GM18505 (cell line): ENCODE measurements at regions not wholly inside any gene's neighbourhood (a gene's known extent, or its start where the extent isn't known, plus 50 kb on each side); places are given as distances from the start of the nearest gene placed in this dataset.

Source experiments
- ATAC-seq: cut with Tn5 transposase; IDR thresholded peaks from one replicate; pipeline ENCODE4 v1.9.1; 2021; ENCODE audit not compliant: unreplicated experiment
- POLR2A ChIP-seq: IDR thresholded peaks from 4 replicates; pipeline ENCODE4 v1.6.1; 2011; ENCODE audit warnings: borderline replicate concordance; ENCODE audit not compliant: insufficient read depth, insufficient read length; ENCODE audit errors: extremely low read depth

DNA sequence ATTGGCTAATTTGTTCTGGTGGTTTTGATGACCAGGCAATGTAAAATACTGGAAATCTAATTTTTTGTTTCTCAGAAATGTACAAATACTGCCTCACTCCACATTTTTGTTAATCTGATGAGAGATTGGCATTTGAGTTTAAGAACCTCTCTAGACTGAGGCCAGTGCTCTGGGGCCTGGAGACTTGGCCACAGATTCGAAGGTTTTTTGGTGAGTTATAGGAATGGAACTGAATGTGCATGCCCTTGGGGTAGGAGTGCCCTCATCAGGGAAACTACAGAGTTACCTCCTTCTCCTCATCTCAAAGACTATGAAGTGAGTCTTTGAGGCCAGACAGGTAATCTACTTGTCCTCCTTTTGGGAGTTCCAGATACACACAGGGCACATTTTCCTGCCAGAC is 347.9 kb downstream of the LTN1 start:
- ATAC-seq: no peak

DNA sequence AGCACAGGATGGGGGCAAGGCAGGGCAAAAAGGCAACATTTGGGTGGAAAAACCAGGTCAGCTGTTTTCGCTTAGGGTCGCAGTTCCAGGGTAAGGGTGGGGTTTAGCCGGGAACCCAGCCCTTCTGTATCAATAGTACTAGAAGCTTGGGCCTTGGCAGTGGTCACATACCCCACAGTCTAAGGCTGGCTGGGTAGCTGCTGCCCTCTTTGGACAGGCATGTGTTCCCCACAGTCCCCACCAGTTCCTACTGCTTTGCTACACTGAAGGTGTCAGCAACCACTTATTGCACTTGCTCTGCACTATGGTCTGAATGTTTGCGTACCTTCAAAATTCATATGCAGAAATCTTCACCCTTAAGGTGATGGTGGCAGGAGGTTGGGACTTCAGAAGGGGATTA is 349.8 kb downstream of the LTN1 start:
- ATAC-seq: no peak
- no peak for TF ChIP-seq POLR2A

More for the DNA sequence above, 347.9 kb downstream of the LTN1 start:
- no peak for TF ChIP-seq POLR2A

DNA sequence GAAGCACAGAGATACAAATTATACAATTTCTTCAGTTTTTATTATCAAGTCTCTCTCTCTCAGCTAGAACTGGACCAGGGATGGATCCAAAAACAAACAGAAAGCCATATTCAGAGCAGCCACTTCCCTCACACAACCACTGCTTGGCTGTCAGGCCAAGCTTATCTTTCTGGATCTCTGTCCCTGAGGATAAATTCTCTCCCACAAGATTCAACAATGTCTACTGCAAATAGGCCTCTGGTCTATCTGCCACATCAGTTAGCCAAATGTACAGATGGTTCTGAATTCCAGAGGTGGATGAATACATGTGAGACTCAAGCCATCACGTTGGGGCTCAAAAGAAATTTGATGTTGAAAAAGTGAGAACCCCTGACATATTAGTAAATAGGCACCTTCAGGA is 350.9 kb downstream of the LTN1 start:
- no peak for ATAC-seq
- TF ChIP-seq POLR2A: no peak

DNA sequence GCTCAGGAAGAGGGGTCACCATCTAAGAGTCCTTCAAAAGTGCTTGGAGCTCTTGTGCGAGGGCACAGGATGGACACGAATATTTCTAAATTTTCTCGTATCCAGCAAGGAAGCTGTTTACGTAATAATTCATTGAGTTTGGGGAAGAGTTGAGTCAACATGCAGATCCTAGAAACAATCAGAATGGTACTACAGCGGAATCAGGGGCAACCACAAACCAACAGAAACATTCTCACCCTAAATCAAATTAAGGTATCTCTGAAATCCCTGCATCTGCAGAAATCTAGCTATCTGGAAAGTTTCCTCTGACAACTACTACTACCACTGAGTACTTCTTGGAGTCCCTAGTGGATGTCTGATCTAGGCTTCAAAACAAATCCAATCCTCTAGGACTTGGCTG is 352.4 kb downstream of the LTN1 start:
- TF ChIP-seq POLR2A: no peak
- ATAC-seq: no peak

DNA sequence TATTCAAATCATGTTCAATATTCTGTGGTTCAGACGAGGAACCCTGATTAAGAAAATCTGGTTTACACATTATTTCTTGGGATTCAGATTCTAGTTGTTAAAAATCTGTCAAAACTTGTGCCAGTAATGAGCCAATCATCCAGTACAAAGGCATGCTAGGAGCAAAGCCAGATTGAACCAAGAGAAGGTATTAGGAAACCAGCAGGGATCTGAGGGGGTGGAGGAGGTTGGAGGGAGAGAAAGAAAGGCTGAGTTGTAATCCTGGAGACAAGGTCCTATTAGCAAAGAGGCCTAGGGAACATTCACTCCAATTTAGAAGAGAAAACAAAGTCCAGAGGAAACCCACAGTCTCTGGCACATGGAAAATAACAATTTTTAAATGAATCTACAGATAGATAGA is 352.9 kb downstream of the LTN1 start:
- no peak for ATAC-seq
- no peak for TF ChIP-seq POLR2A

DNA sequence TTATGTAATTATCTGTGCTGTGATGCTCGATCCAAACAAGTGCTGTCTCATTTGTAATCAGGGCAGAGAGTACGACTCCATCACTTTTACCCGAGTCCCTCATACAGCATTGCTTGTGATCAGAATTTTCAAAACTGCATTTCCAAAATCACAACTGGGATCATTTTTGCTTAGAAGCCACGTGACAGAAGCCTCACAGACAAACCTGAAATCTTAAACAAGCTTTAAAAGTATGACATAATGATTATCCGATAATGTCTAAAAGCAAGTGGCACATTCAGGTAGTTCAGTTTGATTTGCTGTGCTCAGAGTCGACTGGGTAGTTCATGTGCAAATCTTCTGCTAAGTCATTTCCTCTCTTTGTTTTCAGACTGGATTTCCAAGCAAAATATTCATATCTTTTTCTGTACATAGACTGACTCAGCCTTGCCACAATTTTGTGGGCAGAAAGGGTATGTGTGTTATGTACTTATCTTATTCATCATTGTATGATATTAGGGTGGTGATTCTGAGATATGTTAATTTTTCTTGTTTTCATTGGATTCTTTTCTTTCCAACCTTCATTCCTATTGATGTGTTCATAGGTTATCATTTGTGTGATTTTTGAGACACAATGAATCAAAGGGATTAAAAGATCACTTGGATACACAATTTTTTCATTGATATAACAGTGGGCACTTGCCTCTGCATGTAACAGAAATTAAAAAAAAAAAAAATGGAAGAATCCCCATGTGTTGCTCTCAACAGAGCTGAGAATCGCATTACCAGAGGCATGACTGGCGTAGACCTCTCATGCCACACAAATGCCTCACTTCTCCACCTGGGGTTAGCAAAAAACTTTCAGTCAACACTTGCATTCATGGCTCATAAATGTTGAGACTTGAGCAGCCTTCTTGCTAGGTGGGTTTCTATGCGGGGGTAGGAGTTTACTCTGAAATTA is 355.7 kb downstream of the LTN1 start:
- no peak for ATAC-seq
- TF ChIP-seq POLR2A: no peak

DNA sequence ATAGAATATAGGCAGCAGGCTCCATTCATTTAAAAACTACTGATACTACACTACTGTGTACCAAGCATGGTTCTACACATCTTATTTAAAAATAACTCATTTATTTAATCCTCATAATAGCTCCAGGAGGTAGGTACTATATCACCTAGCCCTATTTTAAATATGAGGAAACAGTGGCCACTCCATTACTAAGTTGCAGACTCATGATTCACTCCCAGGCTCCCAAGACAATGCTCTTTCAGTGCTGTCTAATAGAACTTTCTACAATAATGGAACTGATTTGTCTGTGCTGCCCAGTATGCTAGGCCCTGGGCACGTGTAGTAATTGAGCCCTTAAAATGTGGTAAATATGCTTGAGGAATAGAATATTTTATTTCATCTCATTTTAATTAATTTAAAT is 357.1 kb downstream of the LTN1 start:
- no peak for ATAC-seq
- TF ChIP-seq POLR2A: no peak

DNA sequence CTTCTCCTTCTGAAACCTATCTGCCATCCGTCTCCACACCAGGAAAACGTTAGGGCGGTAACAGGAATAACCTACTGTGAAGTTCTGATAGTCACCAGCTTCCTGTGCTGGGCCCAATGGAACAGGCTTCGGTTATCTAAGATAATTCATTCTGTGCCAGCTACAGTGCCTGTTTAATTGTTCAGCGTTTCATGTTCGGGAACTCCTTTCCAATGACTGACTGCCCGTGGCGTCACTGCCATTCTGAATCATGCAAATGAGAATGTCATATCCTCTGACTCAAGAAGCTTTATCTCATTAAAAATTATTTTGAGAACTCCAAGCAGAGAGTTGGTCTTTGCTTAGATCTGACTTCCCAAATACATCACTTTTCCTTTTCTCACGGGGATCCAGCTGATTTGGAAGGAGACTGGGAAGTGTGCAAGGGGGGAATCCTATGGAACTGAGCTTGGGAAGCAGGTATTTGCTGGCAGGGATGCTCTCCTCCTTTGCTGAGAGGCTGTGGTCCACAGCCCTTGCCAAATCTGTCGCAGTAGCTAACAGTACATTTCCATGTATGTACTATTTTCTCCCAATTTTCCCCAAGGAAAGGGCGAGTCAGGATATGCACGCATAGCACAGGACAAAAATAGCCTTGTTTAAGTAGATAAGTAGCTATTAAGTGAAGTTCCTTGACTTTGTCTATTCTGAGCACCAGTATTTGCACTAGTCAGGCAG is 358.7 kb downstream of the LTN1 start:
- TF ChIP-seq POLR2A: no peak
- no peak for ATAC-seq

DNA sequence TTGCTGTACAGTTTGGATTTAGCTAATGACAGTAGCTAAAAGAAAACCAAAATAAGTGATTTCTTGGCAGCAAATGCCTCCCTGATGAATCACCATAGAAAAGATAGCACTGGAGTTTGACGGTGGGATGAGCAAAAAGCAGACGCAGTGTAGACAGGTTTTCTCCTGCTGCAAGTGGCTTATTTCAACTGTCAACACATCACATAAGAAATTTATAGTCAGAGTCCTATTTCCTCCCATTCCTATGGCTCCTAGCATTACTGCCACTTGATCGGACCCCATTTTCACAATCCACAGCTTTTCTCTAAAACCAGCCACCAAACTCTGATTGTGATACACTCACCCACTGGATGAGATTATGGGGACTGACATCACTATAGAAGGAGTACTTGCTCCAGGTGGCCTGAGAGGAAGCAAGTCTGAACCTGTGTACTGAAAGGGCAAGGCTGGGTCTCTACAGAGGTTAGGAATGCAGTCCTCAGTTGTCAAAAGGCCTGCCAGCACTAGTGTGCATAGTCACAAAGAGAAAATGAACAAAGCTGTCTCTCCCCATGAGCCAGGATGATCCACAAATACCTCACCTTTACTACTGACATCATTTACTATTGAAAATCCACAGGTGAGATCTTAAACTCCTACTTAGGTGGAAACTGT is 359.8 kb downstream of the LTN1 start:
- no peak for ATAC-seq
- no peak for TF ChIP-seq POLR2A

DNA sequence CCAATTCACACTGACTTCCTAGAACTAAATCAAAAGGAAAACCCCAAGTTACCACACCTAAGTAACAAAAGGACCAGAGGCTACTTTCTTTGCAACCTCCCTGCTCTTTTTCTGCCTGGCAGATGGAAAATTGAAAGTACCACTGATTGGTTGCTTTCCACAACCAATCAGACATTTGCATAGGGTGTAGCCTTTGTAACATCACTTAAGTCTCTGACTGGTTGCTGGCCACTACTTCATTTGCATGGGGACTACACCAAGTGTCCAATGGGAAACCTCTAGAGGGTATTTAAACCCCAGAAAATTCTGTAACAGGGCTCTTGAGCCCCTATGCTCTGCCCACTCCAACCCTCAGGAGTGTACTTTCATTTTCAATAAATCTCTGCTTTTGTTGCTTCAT is 365.0 kb downstream of the LTN1 start:
- TF ChIP-seq POLR2A: no peak
- ATAC-seq: no peak

DNA sequence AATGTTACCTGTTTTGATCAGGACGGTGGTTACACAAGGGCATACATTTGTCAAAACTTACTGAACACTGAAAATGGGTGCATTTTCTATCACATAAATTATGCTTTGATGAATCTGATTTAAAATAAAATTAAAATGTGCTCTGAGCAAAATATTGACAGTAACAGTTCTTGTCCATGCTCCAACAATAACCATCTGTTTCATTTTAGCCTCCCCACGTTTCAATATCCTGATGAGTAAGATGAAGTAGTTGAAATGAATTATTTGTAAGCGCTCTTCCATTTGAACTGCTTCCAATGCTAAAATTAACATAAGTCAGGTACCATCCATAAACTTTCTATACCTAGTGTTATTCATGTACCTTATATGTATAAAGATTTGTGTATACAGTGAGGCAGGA is 365.4 kb downstream of the LTN1 start:
- ATAC-seq: no peak
- TF ChIP-seq POLR2A: no peak

DNA sequence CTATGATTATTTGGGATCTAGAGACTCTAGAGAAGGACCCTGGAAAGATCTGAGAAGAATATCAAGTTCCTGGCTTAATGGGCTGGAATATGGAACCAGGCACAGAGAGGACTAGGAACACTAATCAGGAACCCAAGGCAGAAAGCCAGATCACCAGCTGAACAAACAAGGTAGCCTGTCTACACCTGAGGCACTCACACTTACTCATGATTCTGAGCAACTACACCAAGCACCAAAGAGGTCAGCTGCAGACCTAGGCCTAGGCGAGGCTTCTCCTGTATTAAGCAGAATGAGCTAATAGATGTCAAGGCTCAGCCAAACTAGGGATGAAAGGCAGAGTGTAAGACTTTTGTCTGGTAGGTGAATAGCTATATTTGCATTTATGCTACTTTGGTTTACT is 368.1 kb downstream of the LTN1 start:
- no peak for ATAC-seq
- no peak for TF ChIP-seq POLR2A

DNA sequence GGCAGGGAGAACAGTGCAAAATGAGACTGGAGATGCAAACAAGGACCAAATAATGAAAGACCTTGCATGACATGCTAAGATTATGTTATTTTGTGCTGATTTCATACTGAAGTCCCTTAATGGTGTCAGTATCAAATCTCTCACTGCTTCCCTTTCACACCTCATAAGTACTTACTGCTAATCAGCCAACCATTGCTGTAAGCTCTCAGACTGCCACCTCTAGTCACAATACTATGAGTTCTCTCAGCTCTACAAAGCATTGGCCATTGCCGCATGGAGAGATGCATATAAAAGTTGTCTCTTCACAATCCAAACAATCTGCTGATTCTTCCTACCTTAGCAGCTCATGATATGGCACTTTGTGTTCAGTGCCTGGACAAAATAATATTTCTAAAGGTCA is 375.4 kb downstream of the LTN1 start:
- TF ChIP-seq POLR2A: no peak
- no peak for ATAC-seq
